ENCODE measurements at regions not wholly inside any gene's neighbourhood (a gene's known extent, or its start where the extent isn't known, plus 50 kb on each side); places are given as distances from the start of the nearest gene placed in this dataset.

DNA sequence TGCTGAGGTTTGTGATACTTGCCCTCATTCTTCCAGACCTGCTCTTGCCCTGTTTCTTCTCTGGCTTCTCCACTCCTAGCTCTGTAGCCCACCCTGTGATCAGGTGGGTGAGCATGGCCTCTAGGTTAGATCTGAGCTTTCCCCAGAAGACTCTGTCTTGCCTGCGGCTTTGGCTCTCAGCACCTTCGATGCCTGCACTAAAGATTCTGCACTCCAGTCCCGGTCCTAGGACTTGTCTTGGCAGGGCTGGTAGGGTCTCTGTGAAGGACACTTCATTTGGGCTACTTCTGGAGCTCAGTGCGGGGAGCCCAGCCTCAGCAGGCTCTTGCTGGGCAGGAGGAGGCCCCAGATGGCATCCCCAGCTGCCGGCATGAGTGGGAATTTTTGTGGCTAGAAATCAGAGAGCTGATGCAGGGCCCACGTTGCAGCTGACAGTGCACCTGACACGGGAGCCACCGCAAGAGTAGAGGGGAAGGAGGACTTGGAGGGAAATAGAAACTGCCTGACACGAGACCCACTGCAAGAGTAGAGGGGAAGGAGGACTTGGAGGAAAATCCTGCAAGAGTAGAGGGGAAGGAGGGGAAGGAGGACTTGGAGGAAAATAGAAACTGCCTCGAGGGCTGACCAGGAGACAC lies 226.9 kb upstream of the B3GAT1 start:
- DNase-seq: no peak

DNA sequence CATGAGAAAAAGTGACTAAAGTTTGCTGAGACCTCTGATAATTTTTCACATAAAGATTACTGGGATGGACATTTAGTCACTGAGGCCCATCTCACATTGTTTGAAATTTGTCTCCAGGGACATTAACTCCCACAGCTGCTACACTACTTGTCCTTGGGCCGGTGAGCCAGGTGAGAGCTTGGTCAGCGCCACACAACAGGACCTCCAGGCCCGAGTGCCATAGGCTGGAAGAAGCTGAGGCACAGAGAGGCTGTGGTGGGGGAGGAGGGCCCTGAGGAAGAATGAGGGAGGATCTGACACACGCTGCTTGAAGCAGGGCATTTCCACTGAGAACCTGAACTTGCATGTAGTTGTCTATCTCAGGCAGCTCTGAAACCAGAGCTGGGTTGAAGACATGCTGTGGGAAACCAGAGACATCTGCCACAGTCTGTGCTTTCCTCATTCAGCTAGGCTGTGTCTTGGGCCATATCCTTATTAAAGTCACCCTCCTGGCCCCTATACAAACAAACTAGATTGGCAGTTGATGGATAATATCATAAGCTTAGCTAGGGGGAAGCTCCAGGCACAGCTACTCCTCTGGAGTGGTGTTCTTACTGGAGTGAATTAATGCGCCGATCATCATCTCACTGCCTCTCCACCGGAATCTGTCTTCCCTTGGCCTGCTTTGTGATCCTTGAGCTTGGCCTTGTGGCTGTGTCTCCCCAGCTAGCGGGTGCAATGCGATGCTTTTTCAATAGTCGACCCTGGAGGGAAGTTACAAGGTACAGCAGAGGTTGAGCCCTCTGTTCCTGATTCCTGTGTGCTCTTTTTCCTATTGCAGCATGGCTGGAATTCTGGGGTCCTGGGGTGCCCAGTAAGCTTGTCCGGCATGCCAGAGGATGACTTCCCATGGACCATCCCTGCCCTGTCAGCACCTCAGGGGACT lies 225.3 kb upstream of the B3GAT1 start:
- no peak for DNase-seq

DNA sequence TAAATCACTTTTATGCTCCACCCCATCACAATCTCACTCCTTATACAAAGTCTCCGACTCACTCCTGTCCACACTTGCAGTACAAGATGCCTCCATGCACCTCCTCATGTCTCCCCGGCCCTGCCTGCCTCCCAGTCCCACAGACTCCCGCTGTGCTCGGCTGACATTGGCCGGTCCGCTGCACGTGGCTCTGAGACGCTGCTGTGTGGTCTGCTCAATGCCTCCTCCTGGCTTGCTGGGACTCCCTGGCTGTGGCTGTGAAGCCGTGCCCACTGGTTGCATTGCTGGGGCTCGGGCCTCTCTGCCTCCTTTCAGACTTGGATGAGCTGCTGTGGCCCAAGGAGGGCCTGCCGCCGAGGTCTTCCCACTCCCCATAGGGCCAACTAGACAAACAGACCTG lies 224.0 kb upstream of the B3GAT1 start:
- no peak for DNase-seq

DNA sequence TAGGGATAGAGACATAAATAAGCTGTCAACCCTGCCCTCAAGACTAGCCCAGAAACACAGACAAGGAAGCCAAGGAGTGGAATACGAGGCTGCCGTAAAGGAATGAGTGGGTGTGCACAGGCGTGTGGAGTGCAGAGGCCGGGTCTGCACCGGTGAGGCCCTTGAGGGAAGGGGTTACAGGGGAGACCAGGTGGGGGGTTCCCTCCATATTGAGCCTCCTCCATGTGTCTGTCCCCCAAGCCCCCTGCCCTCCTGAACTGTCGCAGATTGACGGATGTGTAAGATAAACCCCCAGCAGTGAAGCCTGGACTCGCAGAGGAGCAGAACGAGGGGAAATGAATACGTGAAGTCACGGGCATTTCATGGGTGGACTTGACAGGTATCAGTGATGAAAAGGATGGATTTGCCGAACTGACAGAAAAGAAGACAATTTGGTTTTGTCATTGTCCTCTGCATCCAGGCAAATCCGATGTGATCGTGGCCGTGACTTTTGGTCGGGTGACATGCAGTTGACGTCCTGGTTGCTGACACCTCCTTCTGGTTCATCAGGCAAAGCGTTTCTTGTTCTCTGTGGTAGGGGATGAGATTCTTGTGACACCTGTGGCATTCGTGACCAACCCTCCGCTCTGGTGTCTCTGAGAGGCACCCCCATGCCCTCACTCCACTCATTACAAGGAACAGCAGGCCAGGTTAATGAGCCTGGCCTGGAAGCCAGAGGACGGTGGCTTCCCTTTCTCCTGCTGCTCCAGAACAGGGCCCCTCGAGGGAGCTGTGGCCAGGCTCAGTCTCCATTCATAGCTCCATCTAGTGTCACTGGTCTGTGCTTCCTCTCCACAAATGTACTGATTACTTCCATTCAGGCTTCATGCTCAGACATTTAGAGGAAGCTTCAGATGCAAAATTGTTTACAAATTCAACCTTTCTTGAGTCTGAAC lies 223.1 kb upstream of the B3GAT1 start:
- no peak for DNase-seq

DNA sequence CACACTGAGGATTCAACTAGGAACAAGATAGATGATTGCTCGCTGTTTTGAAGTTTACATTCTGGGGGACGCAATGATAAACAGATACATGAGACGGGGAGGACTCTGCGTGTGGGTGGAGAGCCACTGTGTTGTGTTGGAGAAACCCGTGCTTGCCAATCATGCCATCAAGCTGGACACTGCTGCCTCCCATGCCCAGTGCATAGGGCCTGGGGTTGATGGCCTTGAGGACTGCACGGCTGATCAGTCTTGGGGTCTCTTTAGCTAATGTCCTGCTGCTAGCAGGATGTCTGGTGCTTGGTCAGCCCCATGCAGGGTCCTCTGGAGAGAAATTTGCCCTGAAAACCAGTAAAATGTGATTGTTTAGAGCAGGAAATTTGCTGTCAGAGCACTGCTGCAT lies 221.2 kb upstream of the B3GAT1 start:
- no peak for DNase-seq

DNA sequence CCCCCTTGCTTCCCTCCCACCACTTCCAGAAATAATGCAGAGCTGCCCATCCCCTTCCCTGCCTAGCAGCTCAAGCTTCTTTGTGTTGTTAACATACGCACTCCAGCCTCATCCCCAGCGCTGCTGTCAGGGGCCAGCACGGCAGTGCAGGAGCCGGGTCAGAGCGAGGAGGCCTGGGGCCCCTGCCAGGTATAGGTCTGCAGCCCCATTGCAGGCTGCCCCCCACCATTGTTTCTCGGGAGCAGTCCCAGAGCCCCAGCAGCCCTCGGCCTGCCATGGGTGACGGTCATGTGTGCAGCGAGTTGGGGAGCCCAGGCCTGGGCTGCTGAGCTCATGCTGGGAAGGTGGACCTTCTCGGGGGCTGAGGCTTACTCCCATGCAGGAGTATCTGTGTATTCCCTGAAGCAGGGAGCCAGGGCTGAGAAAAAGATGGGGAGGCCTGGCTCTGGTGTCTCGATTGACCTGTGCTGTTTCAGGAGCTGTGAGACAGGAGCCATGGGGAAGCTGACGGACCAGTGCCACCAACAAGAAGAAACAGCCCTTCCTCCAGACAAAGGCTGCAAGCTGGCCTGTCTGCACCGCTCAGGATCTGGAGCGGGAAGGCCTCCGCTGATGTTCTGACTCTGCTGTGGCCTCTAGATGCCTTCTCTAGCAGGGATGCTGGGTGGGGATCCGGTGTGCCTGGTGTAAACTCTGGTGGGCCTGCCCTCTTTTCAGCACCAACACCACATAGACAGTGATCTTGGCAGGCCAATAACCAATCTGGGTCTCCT lies 220.5 kb upstream of the B3GAT1 start:
- DNase-seq: no peak

DNA sequence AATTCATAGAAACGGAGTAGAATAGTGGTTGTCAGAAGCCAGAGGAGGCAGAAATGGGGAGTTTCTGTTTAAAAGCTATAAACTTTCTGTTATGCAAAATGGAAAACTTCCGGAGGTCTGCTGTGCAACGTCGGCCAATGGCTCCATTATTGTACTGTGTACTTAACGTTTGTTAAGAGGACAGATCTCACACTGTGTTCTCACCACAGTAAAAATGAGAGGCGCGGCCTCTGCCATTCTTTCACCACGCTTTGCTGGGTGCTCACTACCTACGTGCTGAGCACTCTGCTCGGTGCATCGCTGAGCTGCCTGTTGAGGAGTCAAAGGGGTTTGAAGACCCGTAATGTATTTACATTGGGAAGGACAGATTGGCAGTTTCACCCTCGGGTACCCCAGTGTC lies 218.8 kb upstream of the B3GAT1 start:
- DNase-seq: no peak

DNA sequence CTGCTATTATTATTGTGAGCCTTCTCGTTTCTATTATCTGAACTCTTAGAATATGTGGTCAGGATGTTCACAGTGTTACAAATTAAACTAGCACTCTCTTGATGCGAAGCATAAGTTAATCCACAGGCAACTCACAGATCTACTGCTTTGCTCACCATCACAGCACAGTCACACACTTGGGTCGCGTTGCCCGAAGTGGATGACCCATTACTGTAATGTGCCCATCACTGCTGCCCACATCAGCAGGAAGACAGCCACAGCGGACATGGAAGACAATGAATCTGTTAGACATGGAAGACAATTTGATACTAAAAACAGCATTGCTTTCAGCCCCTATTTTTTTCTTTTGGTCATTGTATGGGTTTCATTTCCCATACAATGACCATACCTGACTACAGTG lies 216.4 kb upstream of the B3GAT1 start:
- no peak for DNase-seq

DNA sequence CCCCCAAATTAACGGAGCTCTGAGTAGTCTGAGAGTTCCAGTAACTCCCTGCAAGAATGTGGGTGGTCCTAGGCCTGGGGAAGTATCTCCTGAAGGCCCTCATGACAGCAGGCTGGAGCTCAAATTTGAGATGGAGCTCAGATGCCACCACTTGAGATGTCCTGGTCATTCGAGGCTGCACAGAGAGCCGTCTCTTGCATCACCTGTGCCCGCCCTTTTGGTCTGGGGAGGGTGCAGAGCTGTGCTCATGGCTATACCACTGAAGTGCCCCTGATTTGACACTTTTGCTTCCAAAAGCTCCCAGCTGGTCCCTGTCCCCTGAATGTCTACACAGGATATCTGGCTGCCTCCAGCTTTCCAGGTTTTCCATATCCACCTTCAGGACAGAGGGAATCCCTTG lies 214.0 kb upstream of the B3GAT1 start:
- no peak for DNase-seq

DNA sequence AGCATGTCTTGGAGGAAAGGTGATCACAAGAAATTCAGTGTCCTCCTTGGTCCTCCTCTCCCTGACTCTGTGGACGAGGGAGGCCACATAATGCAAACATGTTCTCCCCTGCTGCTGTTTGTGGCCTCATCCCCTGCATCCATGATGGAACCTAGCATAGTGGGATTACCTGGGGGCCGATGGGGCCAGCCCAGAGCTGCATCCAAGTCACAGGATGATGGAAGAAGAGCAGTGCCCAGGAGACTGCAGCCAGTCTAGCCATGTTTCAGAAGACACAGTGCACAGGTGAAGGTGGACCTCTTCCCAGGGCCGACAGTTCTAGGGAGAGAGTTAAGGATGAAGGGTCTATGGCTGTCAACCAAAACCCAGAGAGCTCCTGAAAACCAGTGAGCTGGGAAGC lies 213.6 kb upstream of the B3GAT1 start:
- no peak for DNase-seq

DNA sequence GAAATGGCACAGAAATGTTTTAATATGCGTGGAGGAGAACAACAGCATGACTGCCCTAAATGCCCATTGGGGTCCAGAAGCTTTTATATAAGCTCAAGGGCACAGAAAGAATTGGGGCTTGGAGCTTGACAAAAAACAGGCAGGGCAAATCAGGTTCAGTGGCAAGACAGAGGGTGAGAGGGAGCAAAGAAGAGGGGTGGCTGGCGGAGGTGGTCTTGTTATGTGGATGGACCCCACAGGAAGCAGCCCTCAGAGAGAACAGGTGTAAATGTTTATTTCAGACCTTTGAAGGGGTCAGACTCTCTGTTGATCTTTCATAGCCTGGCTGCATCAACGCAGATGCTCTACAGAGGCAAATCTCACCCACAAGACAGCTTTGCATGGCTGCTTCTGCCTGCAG lies 213.1 kb upstream of the B3GAT1 start:
- DNase-seq: no peak

DNA sequence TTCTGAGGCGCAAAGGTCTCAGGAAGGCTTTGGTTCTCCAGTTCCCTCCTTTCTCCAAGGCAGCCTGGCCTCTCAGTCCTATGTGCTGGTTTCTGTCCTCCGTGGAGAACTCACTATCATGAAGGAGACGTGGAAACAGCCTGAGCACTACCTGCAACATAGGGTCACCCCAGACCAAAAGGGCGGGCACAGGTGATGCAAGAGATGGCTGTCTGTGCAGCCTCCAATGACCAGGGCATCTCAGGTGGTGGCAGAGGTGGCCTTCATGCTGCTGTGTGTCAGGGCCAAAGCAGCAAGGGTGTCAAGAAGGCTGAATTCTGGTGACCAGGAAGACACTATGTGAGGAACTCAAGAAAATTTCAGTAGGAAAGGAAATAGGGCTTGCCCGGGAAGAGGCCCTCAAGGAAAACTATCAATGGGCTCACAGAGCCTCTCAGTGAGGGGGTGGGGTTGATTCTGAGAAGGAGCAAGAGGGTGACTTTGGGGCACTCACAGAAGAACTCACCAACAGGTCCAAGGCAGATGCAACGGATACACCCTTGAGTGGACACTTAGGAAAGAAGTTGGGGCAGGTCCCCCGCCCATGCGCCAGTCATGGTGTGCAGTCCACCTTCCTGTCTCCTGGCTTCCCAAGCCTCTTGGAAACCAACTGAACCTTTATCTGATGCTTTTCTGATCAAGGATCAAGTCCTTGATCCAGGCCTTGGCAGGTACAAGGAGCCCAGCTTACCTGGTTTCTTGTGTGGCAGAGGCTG lies 212.3 kb upstream of the B3GAT1 start:
- DNase-seq: no peak

DNA sequence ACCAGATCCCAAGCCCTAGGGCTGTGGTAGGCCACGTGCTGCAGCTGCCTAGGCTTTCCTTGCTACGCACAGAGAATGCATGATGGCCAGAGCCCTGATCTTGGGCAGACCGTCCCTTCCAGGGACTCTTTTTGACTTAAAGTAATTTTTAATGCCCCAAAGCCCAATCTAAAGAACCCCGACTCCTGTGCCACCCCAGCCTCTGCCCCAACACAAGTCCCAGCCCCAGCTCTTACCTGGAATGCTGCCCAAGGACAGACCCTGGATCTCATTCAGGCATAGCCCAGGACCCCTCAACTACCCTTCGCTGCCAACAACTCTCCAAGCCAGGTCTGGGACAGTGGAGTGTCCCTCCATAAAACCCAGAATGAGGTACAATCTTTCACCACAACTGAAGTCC lies 211.7 kb upstream of the B3GAT1 start:
- DNase-seq: no peak

DNA sequence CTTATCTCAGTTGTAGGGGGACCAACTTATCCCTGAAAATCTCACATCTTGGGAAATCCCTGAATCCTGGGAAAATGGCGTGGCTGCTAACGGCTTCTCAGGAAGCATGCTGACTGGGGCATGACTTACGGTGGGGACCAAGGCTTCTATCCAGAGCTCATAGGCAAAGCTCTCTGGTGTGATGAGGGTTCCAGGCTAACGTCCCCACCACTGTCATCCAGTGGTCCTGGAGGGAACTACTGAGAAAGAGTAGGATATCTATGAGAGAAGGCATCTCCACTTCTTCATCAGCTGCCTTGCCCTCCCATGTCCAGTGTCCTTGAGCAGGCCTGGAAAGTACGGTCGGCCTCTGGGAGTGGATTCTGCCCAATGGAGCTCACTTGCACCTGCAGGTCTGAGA lies 210.4 kb upstream of the B3GAT1 start:
- no peak for DNase-seq

DNA sequence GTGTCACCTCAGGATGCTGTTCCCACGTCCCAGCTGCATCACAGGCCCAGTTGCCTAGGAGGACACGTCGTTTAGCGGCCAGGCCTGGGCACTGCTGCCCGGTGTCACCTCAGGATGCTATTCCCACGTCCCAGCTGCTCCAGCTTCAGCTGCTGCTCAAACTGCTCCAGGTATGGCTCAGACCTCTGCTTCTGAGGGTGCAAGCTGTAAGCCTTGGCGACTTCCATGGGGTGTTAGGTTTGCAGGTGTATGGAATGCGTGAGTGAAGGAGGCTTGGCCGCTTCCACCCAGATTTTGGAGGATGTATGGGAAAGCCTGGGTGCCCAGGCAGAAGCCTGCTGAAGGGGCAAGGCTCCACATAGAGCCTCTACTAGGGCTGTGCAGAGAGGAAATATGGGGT lies 205.3 kb upstream of the B3GAT1 start:
- no peak for DNase-seq

DNA sequence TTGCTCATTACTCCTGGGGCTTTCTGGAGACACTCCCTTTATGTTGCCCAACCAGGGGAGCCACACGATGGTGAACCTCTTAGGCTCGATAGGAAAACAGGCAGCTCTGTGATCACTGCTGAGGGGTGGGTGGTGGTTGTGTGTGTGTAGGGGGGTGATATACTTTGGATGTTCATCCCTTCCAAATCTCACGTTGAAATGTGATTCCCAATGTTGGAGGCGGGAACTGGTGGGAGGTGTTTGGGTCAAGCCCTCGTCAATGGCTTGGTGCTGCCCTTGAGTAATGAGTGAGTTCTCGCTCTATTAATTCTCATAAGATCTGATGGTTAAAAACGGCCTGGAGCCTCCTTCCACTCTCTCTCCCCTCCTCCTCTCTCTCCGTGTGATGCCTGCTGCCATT lies 204.0 kb upstream of the B3GAT1 start:
- no peak for DNase-seq

DNA sequence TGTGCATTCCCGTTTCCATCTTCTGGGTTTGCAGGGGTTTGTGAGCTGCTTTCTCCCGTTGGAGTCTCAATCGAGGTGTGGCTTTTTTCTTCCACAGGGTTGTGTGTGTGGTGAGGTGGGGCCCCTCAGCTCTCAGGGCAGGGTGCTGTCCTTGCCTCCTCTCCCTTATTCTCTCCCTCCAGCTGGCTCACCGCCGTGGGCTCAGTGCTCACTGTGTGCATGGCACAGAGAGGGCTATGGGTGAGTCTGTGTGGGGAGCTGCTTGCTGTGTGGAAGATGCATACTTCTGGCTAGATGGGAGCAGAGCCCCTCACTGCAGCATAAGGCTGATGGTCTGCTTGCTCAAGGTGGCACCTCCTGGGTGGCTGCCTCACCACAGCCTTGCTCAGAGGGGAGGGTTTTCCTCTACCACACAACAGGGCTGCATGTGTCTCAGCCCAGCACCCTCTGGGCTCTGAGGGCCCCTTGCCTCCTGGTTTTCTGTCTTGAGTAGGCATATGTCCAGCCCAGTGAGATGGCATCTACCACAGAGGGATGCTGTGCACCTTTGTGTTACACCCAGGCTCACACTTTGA lies 203.1 kb upstream of the B3GAT1 start:
- DNase-seq: no peak

DNA sequence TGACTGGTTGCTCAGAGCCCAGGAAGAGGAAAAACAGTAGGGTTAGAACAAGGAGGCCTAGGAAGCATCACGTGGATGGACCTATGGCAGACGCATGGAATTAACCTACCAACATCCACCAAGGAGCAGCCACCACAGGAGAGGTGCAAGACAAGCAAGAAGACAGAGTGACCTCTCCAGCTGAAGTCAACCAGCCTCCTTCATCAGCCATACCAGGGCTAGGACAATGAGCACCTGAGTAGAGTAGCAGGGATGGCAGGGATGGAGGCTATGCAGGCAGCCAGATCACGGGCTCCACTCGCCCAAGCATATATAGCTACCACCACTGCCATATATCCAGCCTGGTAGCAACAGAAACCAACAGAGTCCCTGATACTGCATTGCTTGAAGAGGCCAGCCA lies 202.1 kb upstream of the B3GAT1 start:
- no peak for DNase-seq

DNA sequence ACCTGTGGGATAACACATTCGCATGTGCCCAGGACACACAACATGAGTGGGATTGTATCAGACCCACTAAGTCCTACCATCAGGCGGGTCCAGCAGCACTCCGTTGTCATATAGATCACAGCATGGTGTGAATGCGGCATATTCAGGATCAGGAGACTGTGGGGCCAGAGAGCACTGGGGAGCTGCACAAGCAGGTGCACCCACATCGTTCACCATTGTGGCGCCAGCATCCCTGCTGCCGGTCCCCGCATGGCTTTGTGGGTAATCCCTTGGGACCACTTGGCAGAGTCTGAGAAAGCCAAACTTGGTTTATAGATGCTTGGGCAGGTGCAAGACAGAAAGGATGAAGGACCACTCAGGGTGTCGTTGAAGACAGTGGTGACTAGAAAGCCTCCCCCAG lies 201.6 kb upstream of the B3GAT1 start:
- DNase-seq: no peak

DNA sequence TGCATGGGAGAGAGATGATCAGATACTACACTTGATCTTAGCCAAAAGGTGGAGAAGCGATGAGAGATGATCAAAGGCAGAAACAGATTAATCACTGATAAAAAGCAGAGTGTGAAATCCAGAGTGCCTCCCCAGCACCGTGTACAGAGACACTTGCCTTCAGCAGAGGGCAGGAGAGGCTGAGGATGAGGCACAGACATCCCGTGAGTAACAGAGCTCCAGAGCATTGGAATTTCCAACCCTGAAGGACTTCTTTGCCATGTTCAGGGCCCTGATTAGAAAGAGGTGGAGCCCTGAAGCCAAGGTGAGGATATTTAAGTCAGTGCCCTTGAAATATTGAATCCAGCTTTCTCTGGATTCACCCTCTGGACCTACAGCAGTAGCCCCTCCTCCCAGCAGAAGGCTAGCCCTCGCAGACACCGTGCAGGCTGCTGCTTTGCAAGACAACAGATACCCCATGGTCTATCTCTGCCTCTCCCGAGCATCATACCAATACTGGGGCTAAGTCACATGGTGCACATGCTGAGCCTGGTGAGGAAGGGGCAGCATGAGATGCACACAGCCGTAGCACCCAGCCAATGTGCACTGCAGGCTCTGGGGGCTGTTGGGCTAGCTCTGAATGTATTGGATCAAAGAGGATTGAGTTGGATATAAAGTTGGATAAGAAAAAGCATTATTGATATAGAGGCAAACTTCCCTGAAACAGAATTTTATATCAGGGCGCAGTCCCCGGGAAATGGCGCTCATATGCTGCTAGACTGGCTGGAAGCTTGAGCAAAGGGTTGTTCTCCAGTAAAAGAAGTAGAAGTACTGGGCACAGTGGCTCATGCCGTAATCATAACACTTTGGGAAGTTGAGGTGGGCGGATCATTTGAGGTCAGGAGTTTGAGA lies 200.3 kb upstream of the B3GAT1 start:
- no peak for DNase-seq

DNA sequence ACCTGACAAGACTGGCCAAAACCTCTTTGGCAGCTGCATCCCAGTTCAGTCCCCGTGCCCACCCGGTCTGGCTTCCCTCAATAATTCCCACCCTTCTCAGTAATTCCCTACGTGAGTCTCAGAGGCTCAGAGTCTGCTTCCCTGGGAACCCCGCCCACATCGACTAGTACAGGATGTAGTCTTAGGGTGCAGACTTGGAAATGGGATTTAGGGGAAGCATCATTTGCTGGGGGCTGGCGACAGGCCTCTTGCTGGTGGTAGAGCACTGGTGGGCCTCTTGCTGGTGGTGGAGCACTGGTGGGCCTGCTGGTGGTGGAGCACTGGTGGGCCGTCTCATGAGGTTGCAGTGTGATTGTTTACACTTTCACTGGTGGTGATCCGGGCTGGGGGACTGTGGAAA lies 199.5 kb upstream of the B3GAT1 start:
- no peak for DNase-seq

All from NCI-H2171 (cell line).